Left ventricle myocardium inferior (tissue), 1 donor: ENCODE measurements at regions not wholly inside any gene's neighbourhood (a gene's known extent, or its start where the extent isn't known, plus 50 kb on each side); places are given as distances from the start of the nearest gene placed in this dataset.

Experiments used
- DNase-seq: peaks from one replicate; pipeline ENCODE4 v3.0.0-alpha.2; 2020
- H3K27ac ChIP-seq: fragments of 200-600 bp; replicated peaks from 2 replicates; pipeline ENCODE4 v1.8.0; 2021
- H3K27me3 ChIP-seq: fragments of 200-600 bp; 2 replicates; pipeline ENCODE4 v1.8.0; 2021; ENCODE audit warnings: low read depth
- H3K36me3 ChIP-seq: fragments of 200-600 bp; 2 replicates; pipeline ENCODE4 v1.8.0; 2021
- H3K4me1 ChIP-seq: fragments of 200-600 bp; 2 replicates; pipeline ENCODE4 v1.8.0; 2021
- H3K4me3 ChIP-seq: fragments of 200-600 bp; 2 replicates; pipeline ENCODE4 v1.8.0; 2021; ENCODE audit warnings: mild to moderate bottlenecking, moderate library complexity
- H3K9me3 ChIP-seq: fragments of 200-600 bp; replicated peaks from 2 replicates; pipeline ENCODE4 v1.8.0; 2021
- CTCF ChIP-seq: fragments of 200-600 bp; IDR thresholded peaks from 2 replicates; pipeline ENCODE4 v1.8.0; 2021; ENCODE audit warnings: antibody characterized with exemption, mild to moderate bottlenecking, borderline replicate concordance
- intact Hi-C: fragments of 100-400 bp; cut with micrococcal nuclease; formaldehyde crosslinking; loops from one replicate; pipeline ENCODE4 v1.11.0; 2022
- donor health status: DM: no; HTN: yes; CAD: no; lungs with severe emphysema.

GRCh38 chr15:37756407-37756806, 178.0 kb upstream of the TMCO5A start:
- no peaks in the 10 kb centered on the region for H3K4me1 ChIP-seq
- H3K27me3 ChIP-seq: no peaks in the 10 kb centered on the region
- no peak overlapping the region for H3K4me3 ChIP-seq
- no peaks in the 10 kb centered on the region for H3K36me3 ChIP-seq
- intact Hi-C loops: no loop called here
- peaks cover 7% of the 10 kb centered on the region for H3K9me3 ChIP-seq
- no peak for DNase-seq
- no peak for TF ChIP-seq CTCF
- no peak overlapping the region for H3K27ac ChIP-seq

GRCh38 chr15:37758412-37758811, 176.0 kb upstream of the TMCO5A start:
- Histone ChIP-seq H3K9me3 (peaks cover 7% of the 10 kb centered on the region), H3K4me3 (no peak overlapping the region), H3K27ac (no peak overlapping the region), H3K27me3 (no peaks in the 10 kb centered on the region), H3K36me3 (no peaks in the 10 kb centered on the region), H3K4me1 (no peaks in the 10 kb centered on the region)
- intact Hi-C loops: no loop called here
- no peak for DNase-seq
- no peak for TF ChIP-seq CTCF

- DNase-seq: no peak
These were observed 169.7 kb upstream of the TMCO5A start for GRCh38 chr15:37764733-37765191.

GRCh38 chr15:37765786-37766185, 168.7 kb upstream of the TMCO5A start:
- Histone ChIP-seq H3K9me3 (no peaks in the 10 kb centered on the region), H3K36me3 (no peaks in the 10 kb centered on the region), H3K27me3 (no peaks in the 10 kb centered on the region), H3K27ac (no peak overlapping the region), H3K4me1 (no peaks in the 10 kb centered on the region), H3K4me3 (no peak overlapping the region)
- intact Hi-C loops: no loop called here
- no peak for TF ChIP-seq CTCF
- DNase-seq: no peak

More at GRCh38 chr15:37764733-37765191, 169.7 kb upstream of the TMCO5A start:
- H3K27ac ChIP-seq: no peak overlapping the region
- no peaks in the 10 kb centered on the region for H3K27me3 ChIP-seq
- H3K36me3 ChIP-seq: no peaks in the 10 kb centered on the region
- no peaks in the 10 kb centered on the region for H3K9me3 ChIP-seq
- intact Hi-C loops: no loop called here
- peak; percentile 59 for TF ChIP-seq CTCF
- H3K4me1 ChIP-seq: no peaks in the 10 kb centered on the region
- no peak overlapping the region for H3K4me3 ChIP-seq

GRCh38 chr15:37767841-37768455, 166.5 kb upstream of the TMCO5A start:
- H3K36me3 ChIP-seq: no peaks in the 10 kb centered on the region
- TF ChIP-seq CTCF: no peak
- H3K4me1 ChIP-seq: no peaks in the 10 kb centered on the region
- H3K27me3 ChIP-seq: no peaks in the 10 kb centered on the region
- no peaks in the 10 kb centered on the region for H3K9me3 ChIP-seq
- no peak overlapping the region for H3K4me3 ChIP-seq
- intact Hi-C loops: no loop called here
- no peak overlapping the region for H3K27ac ChIP-seq
- DNase-seq: no peak

GRCh38 chr15:37771465-37771864, 163.0 kb upstream of the TMCO5A start:
- no peak overlapping the region for H3K27ac ChIP-seq
- DNase-seq: no peak
- H3K36me3 ChIP-seq: no peaks in the 10 kb centered on the region
- H3K4me3 ChIP-seq: no peak overlapping the region
- no peaks in the 10 kb centered on the region for H3K4me1 ChIP-seq
- no peaks in the 10 kb centered on the region for H3K27me3 ChIP-seq
- intact Hi-C loops: no loop called here
- H3K9me3 ChIP-seq: peaks cover 1% of the 10 kb centered on the region
- no peak for TF ChIP-seq CTCF
